ENCODE measurements at regions not wholly inside any gene's neighbourhood (a gene's known extent, or its start where the extent isn't known, plus 50 kb on each side); places are given as distances from the start of the nearest gene placed in this dataset.

GRCh38 chr2:7394195-7394594 lies 477.0 kb downstream of the RNF144A start:
- peak; percentile 3 for TF ChIP-seq CTCF (IDR thresholded peaks at IDR 0.05)
- TF ChIP-seq EZH2 (IDR thresholded peaks at IDR 0.05), result no peak
